ENCODE measurements at regions not wholly inside any gene's neighbourhood (a gene's known extent, or its start where the extent isn't known, plus 50 kb on each side); places are given as distances from the start of the nearest gene placed in this dataset.
"Not testable (repeated sequence)": the region's sequence is repeated elsewhere in the genome, so short reads cannot be mapped to it uniquely, and the experiment has no call there.

DNA sequence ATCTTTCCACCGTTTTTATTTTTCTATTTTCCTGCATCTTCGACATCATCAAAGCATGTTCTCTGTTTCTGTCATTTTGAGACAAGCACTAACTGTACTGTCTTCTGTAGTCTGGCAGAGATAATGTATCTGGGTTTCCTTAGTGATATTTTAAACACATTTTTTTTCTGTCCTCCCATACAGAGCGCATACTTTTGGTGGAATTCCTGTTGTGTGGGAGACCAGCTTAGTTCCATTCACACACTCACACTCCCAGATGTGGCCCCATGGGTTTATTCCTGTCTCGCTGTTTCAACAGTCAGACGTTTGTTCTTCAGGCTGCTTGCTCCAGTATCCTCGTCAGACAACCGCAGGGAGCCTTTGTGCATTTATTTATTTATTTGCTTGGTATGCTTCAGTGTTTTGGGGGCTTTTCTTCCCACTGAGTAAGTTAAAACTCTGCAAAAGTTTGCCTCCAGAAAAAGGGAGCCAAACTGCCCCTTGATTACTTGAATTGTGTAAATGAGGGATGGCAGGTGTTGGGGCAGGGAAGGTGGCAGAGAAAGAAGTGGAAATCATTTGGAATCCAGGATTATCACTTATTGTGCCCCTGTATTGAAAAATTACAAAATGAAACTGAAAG, 456.8 kb upstream of the KLF6 start:
- Mint-ChIP-seq H3K27me3 (ENCODE audit: low read depth) (no peaks in the 10 kb centered on the region), H3K36me3 (ENCODE audit: low read depth) (peaks cover 7% of the 10 kb centered on the region), H3K9me3 (ENCODE audit: low read depth) (peaks cover 11% of the 10 kb centered on the region), H3K4me1 (ENCODE audit: low read depth) (peaks cover 80% of the 10 kb centered on the region), H3K4me3 (ENCODE audit: unreplicated experiment) (peak overlapping the region; percentile 75), H3K27ac (ENCODE audit: unreplicated experiment) (peak overlapping the region; percentile 98)
- no peak for DNase-seq (ENCODE audit: low spot score)
- TF ChIP-seq, protein P1, sequence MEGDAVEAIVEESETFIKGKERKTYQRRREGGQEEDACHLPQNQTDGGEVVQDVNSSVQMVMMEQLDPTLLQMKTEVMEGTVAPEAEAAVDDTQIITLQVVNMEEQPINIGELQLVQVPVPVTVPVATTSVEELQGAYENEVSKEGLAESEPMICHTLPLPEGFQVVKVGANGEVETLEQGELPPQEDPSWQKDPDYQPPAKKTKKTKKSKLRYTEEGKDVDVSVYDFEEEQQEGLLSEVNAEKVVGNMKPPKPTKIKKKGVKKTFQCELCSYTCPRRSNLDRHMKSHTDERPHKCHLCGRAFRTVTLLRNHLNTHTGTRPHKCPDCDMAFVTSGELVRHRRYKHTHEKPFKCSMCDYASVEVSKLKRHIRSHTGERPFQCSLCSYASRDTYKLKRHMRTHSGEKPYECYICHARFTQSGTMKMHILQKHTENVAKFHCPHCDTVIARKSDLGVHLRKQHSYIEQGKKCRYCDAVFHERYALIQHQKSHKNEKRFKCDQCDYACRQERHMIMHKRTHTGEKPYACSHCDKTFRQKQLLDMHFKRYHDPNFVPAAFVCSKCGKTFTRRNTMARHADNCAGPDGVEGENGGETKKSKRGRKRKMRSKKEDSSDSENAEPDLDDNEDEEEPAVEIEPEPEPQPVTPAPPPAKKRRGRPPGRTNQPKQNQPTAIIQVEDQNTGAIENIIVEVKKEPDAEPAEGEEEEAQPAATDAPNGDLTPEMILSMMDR (IDR thresholded peaks at IDR 0.05): no peak

- DNase-seq (ENCODE audit: low spot score): no peak
- TF ChIP-seq, protein P1 (IDR thresholded peaks at IDR 0.05): no peak
- Mint-ChIP-seq H3K27me3 (ENCODE audit: low read depth) (no peaks in the 10 kb centered on the region), H3K4me1 (ENCODE audit: low read depth) (peaks cover 68% of the 10 kb centered on the region), H3K27ac (ENCODE audit: unreplicated experiment) (peak overlapping the region; percentile 98), H3K36me3 (ENCODE audit: low read depth) (peaks cover 9% of the 10 kb centered on the region), H3K9me3 (ENCODE audit: low read depth) (peaks cover 15% of the 10 kb centered on the region), H3K4me3 (ENCODE audit: unreplicated experiment) (peak overlapping the region; percentile 75)
Measured at GRCh38 chr10:4240608-4241197, 455.7 kb upstream of the KLF6 start.

DNA sequence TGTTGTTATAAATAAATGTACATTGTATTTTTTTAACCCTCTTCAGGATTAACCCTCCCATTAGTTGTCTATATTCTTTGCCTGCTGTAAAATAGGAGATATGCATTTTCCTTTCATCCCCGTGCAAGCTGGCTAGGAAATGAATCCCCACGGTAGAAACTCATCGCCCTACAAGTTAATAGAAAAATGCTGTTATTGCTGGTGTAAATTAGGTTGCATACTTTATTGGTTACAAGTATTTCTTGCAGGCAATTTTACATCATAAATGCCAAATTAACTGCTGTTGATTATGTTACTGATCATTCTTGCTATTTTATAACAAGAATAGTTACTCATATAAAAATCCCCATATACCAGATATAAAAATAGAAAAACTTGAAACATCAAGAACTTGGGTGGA, 454.2 kb upstream of the KLF6 start:
- no peaks in the 10 kb centered on the region for H3K27me3 Mint-ChIP-seq (ENCODE audit: low read depth)
- no peak for DNase-seq (ENCODE audit: low spot score)
- H3K4me1 Mint-ChIP-seq (ENCODE audit: low read depth): peaks cover 53% of the 10 kb centered on the region
- peaks cover 15% of the 10 kb centered on the region for H3K9me3 Mint-ChIP-seq (ENCODE audit: low read depth)
- no peak overlapping the region for H3K4me3 Mint-ChIP-seq (ENCODE audit: unreplicated experiment)
- TF ChIP-seq, protein P1 (IDR thresholded peaks at IDR 0.05): no peak
- H3K27ac Mint-ChIP-seq (ENCODE audit: unreplicated experiment): no peak overlapping the region
- peaks cover 11% of the 10 kb centered on the region for H3K36me3 Mint-ChIP-seq (ENCODE audit: low read depth)

- H3K36me3 Mint-ChIP-seq (ENCODE audit: low read depth): peaks cover 17% of the 10 kb centered on the region
- not testable (repeated sequence) for DNase-seq (ENCODE audit: low spot score); H3K4me3 Mint-ChIP-seq (ENCODE audit: unreplicated experiment); H3K27me3 Mint-ChIP-seq (ENCODE audit: low read depth); H3K27ac Mint-ChIP-seq (ENCODE audit: unreplicated experiment)
- peaks cover 32% of the 10 kb centered on the region for H3K4me1 Mint-ChIP-seq (ENCODE audit: low read depth)
- peaks cover 25% of the 10 kb centered on the region for H3K9me3 Mint-ChIP-seq (ENCODE audit: low read depth)
Measured at GRCh38 chr10:4236905-4237304, 451.9 kb upstream of the KLF6 start.

GRCh38 chr10:4234661-4235060, 449.7 kb upstream of the KLF6 start:
- DNase-seq (ENCODE audit: low spot score): no peak
- no peaks in the 10 kb centered on the region for H3K27me3 Mint-ChIP-seq (ENCODE audit: low read depth)
- no peak overlapping the region for H3K4me3 Mint-ChIP-seq (ENCODE audit: unreplicated experiment)
- TF ChIP-seq, protein P1 (IDR thresholded peaks at IDR 0.05): no peak
- peaks cover 26% of the 10 kb centered on the region for H3K9me3 Mint-ChIP-seq (ENCODE audit: low read depth)
- H3K36me3 Mint-ChIP-seq (ENCODE audit: low read depth): peaks cover 17% of the 10 kb centered on the region
- peaks cover 10% of the 10 kb centered on the region for H3K4me1 Mint-ChIP-seq (ENCODE audit: low read depth)
- no peak overlapping the region for H3K27ac Mint-ChIP-seq (ENCODE audit: unreplicated experiment)

- DNase-seq (ENCODE audit: low spot score): no peak
- Mint-ChIP-seq H3K36me3 (ENCODE audit: low read depth) (peaks cover 8% of the 10 kb centered on the region), H3K4me3 (ENCODE audit: unreplicated experiment) (no peak overlapping the region)
Measured at GRCh38 chr10:4231439-4231838, 446.4 kb upstream of the KLF6 start.

More at GRCh38 chr10:4231439-4231838, 446.4 kb upstream of the KLF6 start:
- TF ChIP-seq, protein P1 (IDR thresholded peaks at IDR 0.05): no peak
- H3K4me1 Mint-ChIP-seq (ENCODE audit: low read depth): no peaks in the 10 kb centered on the region
- H3K27ac Mint-ChIP-seq (ENCODE audit: unreplicated experiment): no peak overlapping the region
- no peaks in the 10 kb centered on the region for H3K27me3 Mint-ChIP-seq (ENCODE audit: low read depth)
- peaks cover 14% of the 10 kb centered on the region for H3K9me3 Mint-ChIP-seq (ENCODE audit: low read depth)

Data from chondrocyte (in vitro differentiated cells).